GM23338 (cell line): ENCODE measurements at regions not wholly inside any gene's neighbourhood (a gene's known extent, or its start where the extent isn't known, plus 50 kb on each side); places are given as distances from the start of the nearest gene placed in this dataset.
"Not testable (repeated sequence)": the region's sequence is repeated elsewhere in the genome, so short reads cannot be mapped to it uniquely, and the experiment has no call there.

Experiments
- CREB1 ChIP-seq: fragments of 250-450 bp; sonication (Bioruptor Pico); IDR thresholded peaks from 2 replicates; pipeline ENCODE4 v1.5.0; 2020; ENCODE audit warnings: low read depth, mild to moderate bottlenecking, moderate library complexity
- ETS1 ChIP-seq: IDR thresholded peaks from 2 replicates; pipeline ENCODE4 v1.6.1; 2016; ENCODE audit warnings: antibody characterized with exemption
- EZH2 ChIP-seq: fragments of 200-600 bp; sonication (generic); IDR thresholded peaks from one replicate; pipeline ENCODE4 v1.8.0; 2017; ENCODE audit warnings: antibody characterized with exemption, mild to moderate bottlenecking, low read depth; ENCODE audit not compliant: unreplicated experiment
- JUNB ChIP-seq: IDR thresholded peaks from one replicate; pipeline ENCODE4 v1.6.1; 2016; ENCODE audit warnings: antibody characterized with exemption; ENCODE audit not compliant: unreplicated experiment
- POLR2AphosphoS5 ChIP-seq: IDR thresholded peaks from 2 replicates; pipeline ENCODE4 v1.6.1; 2016; ENCODE audit warnings: antibody characterized with exemption, low read depth
- REST ChIP-seq: IDR thresholded peaks from one replicate; pipeline ENCODE4 v1.6.1; 2018; ENCODE audit warnings: antibody characterized with exemption; ENCODE audit not compliant: unreplicated experiment
- TF ChIP-seq, protein P1 (sequence below), 2 experiments: fragments of 200-600 bp in 1 of 2; sonication (generic) in 1 of 2; conservative IDR thresholded peaks; 2 replicates each; pipeline versions ENCODE4 v1.5.1 to v1.6.1; 2016 to 2017; ENCODE audit warnings: antibody characterized with exemption in 2 of 2, low read depth in 2 of 2, mild to moderate bottlenecking in 2 of 2, moderate library complexity in 1 of 2

DNA sequence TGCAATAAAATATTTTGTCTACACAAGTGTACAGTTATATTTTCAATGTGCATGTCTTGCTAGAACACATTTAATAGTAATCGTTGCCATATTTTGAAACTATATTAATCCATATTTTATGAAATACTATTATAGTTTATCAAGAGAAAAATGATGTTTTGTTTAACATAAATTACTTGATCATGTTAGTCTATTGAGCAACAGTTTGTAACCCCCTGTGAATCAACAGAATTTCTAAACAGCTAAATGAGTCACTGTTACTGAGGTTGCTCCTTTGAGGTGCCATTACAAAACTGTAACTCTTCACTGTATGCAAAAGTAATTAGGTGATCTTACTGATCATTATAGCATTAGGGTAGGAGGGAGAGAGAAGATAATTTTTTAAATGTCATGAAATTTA lies 791.0 kb downstream of the PCDH11X start:
- TF ChIP-seq ETS1, EZH2, CREB1, POLR2AphosphoS5, JUNB, REST: not testable (repeated sequence)
- TF ChIP-seq, protein P1, sequence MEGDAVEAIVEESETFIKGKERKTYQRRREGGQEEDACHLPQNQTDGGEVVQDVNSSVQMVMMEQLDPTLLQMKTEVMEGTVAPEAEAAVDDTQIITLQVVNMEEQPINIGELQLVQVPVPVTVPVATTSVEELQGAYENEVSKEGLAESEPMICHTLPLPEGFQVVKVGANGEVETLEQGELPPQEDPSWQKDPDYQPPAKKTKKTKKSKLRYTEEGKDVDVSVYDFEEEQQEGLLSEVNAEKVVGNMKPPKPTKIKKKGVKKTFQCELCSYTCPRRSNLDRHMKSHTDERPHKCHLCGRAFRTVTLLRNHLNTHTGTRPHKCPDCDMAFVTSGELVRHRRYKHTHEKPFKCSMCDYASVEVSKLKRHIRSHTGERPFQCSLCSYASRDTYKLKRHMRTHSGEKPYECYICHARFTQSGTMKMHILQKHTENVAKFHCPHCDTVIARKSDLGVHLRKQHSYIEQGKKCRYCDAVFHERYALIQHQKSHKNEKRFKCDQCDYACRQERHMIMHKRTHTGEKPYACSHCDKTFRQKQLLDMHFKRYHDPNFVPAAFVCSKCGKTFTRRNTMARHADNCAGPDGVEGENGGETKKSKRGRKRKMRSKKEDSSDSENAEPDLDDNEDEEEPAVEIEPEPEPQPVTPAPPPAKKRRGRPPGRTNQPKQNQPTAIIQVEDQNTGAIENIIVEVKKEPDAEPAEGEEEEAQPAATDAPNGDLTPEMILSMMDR (conservative IDR thresholded peaks at IDR 0.05; ENCODE audit: low read depth in 2 of 2): not testable (repeated sequence)
